ENCODE measurements at regions not wholly inside any gene's neighbourhood (a gene's known extent, or its start where the extent isn't known, plus 50 kb on each side); places are given as distances from the start of the nearest gene placed in this dataset.

DNA sequence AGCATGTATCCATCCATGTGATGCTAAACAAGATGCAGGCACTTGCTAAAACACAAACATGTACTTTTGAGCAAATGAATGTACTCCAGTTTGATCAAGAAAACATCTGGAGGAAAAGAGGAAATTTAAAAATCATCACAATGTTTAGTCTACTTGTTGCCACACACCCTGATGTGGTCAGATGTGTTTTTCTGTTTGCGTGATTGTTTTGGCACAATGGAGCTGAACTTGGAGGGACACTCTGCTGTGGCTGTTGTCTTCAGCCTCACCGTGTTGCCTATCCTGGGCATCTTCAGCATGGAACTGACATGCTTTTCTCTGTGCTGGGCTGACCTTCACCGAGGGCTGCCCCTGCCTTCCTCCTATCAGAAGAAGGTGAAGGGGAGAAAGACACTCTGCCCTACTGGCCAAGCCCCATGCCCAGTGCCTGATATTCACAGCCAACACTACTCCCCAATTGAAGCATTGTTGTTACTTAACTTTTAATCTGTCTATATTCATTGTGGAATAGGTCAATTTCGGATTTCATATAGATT is 268.3 kb upstream of the IGFBP3 start:
- Mint-ChIP-seq H3K4me3 (no peak overlapping the region), H3K4me1 (no peaks in the 10 kb centered on the region), H3K27ac (no peak overlapping the region), H3K27me3 (no peaks in the 10 kb centered on the region), H3K9me3 (ENCODE audit: insufficient read depth) (no peaks in the 10 kb centered on the region)
- ATAC-seq (ENCODE audit: low read depth) (no peak), DNase-seq (no peak)
- Histone ChIP-seq H3K4me1 (ENCODE audit: control insufficient read depth in 2 of 2, insufficient read depth in 2 of 2, low read length in 2 of 2) (no peaks in the 10 kb centered on the region), H3K9ac (ENCODE audit: low read length) (no peak overlapping the region), H3K36me3 (replicated peaks in 1 of 2; ENCODE audit: control extremely low read depth in 1 of 2, control insufficient read depth in 1 of 2, extremely low read depth in 1 of 2, insufficient read depth in 2 of 2, low read length in 1 of 2) (no peaks in the 10 kb centered on the region), H3K4me2 (replicated peaks; ENCODE audit: low read depth, low read length, poor library complexity, severe bottlenecking) (no peak overlapping the region), H3K27me3 (replicated peaks in 1 of 4; ENCODE audit: control extremely low read depth in 1 of 4, control insufficient read depth in 3 of 4, insufficient read depth in 4 of 4, low read length in 3 of 4) (no peaks in the 10 kb centered on the region), H3K79me2 (ENCODE audit: control insufficient read depth, insufficient read depth, low read length) (no peaks in the 10 kb centered on the region), H3K4me3 (ENCODE audit: control extremely low read depth in 1 of 5, extremely low read depth in 1 of 5, insufficient read depth in 1 of 5, low read depth in 2 of 5, low read length in 4 of 5) (no peak overlapping the region), H2AFZ (ENCODE audit: insufficient read depth, low read depth, low read length, poor library complexity, severe bottlenecking) (no peak overlapping the region), H3K9me3 (ENCODE audit: control extremely low read depth in 1 of 3, control insufficient read depth in 2 of 3, insufficient read depth in 1 of 3, low read length in 2 of 3) (peaks cover 0 to 2% (median 0%) of the 10 kb centered on the region in 3 donors), H4K20me1 (ENCODE audit: control insufficient read depth, insufficient read depth, low read length, poor library complexity, severe bottlenecking) (no peaks in the 10 kb centered on the region), H3K27ac (ENCODE audit: low read length in 2 of 2) (no peak overlapping the region)
- TF ChIP-seq, protein P1, sequence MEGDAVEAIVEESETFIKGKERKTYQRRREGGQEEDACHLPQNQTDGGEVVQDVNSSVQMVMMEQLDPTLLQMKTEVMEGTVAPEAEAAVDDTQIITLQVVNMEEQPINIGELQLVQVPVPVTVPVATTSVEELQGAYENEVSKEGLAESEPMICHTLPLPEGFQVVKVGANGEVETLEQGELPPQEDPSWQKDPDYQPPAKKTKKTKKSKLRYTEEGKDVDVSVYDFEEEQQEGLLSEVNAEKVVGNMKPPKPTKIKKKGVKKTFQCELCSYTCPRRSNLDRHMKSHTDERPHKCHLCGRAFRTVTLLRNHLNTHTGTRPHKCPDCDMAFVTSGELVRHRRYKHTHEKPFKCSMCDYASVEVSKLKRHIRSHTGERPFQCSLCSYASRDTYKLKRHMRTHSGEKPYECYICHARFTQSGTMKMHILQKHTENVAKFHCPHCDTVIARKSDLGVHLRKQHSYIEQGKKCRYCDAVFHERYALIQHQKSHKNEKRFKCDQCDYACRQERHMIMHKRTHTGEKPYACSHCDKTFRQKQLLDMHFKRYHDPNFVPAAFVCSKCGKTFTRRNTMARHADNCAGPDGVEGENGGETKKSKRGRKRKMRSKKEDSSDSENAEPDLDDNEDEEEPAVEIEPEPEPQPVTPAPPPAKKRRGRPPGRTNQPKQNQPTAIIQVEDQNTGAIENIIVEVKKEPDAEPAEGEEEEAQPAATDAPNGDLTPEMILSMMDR (IDR thresholded peaks at IDR 0.05), result no peak
- TF ChIP-seq EZH2 (IDR thresholded peaks at IDR 0.05; ENCODE audit: borderline replicate concordance, insufficient read depth, low read depth, low read length, poor library complexity, severe bottlenecking), result no peak
- 90% methylated on average over 2 of the region's 4 CpGs for WGBS (ENCODE audit: insufficient coverage)
- ChIA-PET CTCF (interaction anchor here (0.9 kb wide), 1 partner anchor 10 kb away, joined by 3 read pairs; no protein-coding TSS in a partner anchor), POLR2A (no interaction called here)
- intact Hi-C loops (cut with micrococcal nuclease), result no loop called here

DNA sequence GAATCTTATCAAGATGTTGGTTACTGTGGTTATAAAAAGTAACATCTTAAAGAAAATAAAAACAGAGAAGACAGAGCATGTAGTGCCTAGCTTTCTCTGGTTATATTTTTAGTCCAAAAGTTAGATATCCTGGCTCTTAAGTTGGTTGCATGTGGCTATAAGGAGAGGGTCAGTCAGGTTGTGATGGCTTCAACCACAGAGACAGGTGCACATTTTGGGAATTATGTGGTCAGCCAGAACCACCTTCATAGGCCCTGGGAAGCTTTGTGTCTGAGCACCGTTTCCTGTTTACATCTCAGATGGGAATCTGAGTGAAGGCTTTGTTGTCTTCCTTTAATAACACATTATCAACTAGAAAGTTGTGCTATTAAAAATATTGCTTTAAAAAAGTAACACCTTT is 265.1 kb upstream of the IGFBP3 start:
- ATAC-seq (ENCODE audit: low read depth), result no peak
- Histone ChIP-seq H3K9ac (ENCODE audit: low read length) (no peak overlapping the region), H3K79me2 (ENCODE audit: control insufficient read depth, insufficient read depth, low read length) (no peaks in the 10 kb centered on the region), H4K20me1 (ENCODE audit: control insufficient read depth, insufficient read depth, low read length, poor library complexity, severe bottlenecking) (no peaks in the 10 kb centered on the region), H3K27me3 (replicated peaks in 1 of 4; ENCODE audit: control extremely low read depth in 1 of 4, control insufficient read depth in 3 of 4, insufficient read depth in 4 of 4, low read length in 3 of 4) (no peaks in the 10 kb centered on the region), H3K36me3 (replicated peaks in 1 of 2; ENCODE audit: control extremely low read depth in 1 of 2, control insufficient read depth in 1 of 2, extremely low read depth in 1 of 2, insufficient read depth in 2 of 2, low read length in 1 of 2) (no peaks in the 10 kb centered on the region), H3K4me2 (replicated peaks; ENCODE audit: low read depth, low read length, poor library complexity, severe bottlenecking) (no peak overlapping the region), H3K4me3 (ENCODE audit: control extremely low read depth in 1 of 5, extremely low read depth in 1 of 5, insufficient read depth in 1 of 5, low read depth in 2 of 5, low read length in 4 of 5) (no peak overlapping the region), H3K27ac (ENCODE audit: low read length in 2 of 2) (no peak overlapping the region), H3K4me1 (ENCODE audit: control insufficient read depth in 2 of 2, insufficient read depth in 2 of 2, low read length in 2 of 2) (no peaks in the 10 kb centered on the region), H3K9me3 (ENCODE audit: control extremely low read depth in 1 of 3, control insufficient read depth in 2 of 3, insufficient read depth in 1 of 3, low read length in 2 of 3) (peaks cover 0 to 2% (median 0%) of the 10 kb centered on the region in 3 donors), H2AFZ (ENCODE audit: insufficient read depth, low read depth, low read length, poor library complexity, severe bottlenecking) (no peak overlapping the region)
- Mint-ChIP-seq H3K4me1 (no peaks in the 10 kb centered on the region), H3K9me3 (ENCODE audit: insufficient read depth) (peaks cover 4% of the 10 kb centered on the region), H3K27me3 (no peaks in the 10 kb centered on the region), H3K4me3 (no peak overlapping the region), H3K27ac (no peak overlapping the region)
- no CpG with 5 or more reads among the region's 1 CpG for WGBS (ENCODE audit: insufficient coverage)
- TF ChIP-seq, protein P1 (IDR thresholded peaks at IDR 0.05), result no peak
- no peak for TF ChIP-seq EZH2 (IDR thresholded peaks at IDR 0.05; ENCODE audit: borderline replicate concordance, insufficient read depth, low read depth, low read length, poor library complexity, severe bottlenecking)
- intact Hi-C loops (cut with micrococcal nuclease), result no loop called here
- no peak for DNase-seq
- ChIA-PET CTCF (no interaction called here), POLR2A (no interaction called here)
